GM08714 (cell line): ENCODE measurements at regions not wholly inside any gene's neighbourhood (a gene's known extent, or its start where the extent isn't known, plus 50 kb on each side); places are given as distances from the start of the nearest gene placed in this dataset.

Experiments used
- H3K4me3 ChIP-seq: fragments of 200-500 bp; sonication (Bioruptor generic); 2 replicates; pipeline ENCODE4 v1.5.1; 2014; ENCODE audit warnings: mild to moderate bottlenecking, low read length, inconsistent platforms
- ZNF274 ChIP-seq: IDR thresholded peaks from 2 replicates; pipeline ENCODE4 v1.6.1; 2012; ENCODE audit warnings: mild to moderate bottlenecking, low read depth, low read length

GRCh38 chr3:18675197-18675596 is 250.1 kb upstream of the SATB1 start:
- H3K4me3 ChIP-seq = no peak overlapping the region
- no peak for TF ChIP-seq ZNF274

- H3K4me3 ChIP-seq = no peak overlapping the region
- no peak for TF ChIP-seq ZNF274
Measured at GRCh38 chr3:18672561-18672960, 247.4 kb upstream of the SATB1 start.

DNA sequence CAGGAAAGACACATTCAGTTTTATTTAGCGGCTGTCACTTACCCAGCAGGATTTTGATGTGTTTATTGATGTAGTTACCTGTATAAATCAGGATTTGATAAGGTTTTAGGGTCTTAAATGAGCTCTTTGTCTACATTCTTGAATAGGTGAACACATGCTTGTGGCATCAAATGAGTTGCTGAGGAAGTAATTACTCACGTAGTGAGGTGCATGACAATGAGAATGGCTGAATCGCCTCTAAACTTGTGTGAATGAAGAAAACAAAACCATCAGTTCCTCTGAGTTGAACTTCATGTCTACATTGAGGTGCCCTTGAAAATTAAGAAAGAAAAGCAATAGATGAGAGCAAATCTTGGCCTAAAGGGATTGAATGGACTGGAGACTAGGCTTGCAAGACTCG is 245.6 kb upstream of the SATB1 start:
- H3K4me3 ChIP-seq = no peak overlapping the region
- TF ChIP-seq ZNF274 = no peak

DNA sequence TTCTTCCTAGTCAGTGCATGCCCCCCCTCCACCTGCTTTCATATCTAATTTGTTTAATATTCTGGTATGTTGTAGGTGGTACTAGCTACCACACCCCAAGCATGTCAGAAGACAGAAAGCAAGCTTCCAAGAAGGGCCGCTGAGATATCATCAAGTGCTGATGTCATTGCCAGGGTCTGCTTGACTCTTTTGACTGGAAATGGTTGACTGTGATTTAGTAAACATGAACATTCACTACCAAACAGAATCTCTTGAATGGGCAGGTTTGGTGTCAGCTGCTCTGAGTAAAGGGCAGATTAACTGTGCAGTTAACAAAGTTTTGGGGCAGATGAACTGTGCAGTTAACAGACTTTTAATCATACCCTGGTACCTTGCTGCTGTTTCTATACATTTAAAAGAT is 244.2 kb upstream of the SATB1 start:
- TF ChIP-seq ZNF274 = no peak
- no peak overlapping the region for H3K4me3 ChIP-seq

DNA sequence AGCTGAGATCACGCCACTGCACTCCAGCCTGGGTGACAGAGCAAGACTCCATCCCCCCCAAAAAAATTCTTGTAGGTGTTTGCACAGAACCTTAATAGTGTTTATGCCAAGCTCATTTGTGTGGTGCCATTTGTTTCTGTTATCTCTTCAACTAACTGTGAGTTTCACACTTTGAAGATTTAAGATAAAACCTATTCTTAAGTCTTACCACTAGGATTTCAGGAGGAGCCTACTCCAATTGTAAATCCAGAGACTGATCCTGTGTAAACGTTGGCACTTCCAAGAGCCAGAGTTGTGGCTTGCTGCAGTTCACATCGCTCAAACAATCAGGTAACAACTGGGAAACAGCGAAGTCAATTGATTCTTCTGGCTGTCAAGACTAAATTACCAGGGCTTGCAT is 242.4 kb upstream of the SATB1 start:
- TF ChIP-seq ZNF274 = no peak
- no peak overlapping the region for H3K4me3 ChIP-seq

- no peak overlapping the region for H3K4me3 ChIP-seq
- no peak for TF ChIP-seq ZNF274
Measured at GRCh38 chr3:18666655-18667054, 241.5 kb upstream of the SATB1 start.

DNA sequence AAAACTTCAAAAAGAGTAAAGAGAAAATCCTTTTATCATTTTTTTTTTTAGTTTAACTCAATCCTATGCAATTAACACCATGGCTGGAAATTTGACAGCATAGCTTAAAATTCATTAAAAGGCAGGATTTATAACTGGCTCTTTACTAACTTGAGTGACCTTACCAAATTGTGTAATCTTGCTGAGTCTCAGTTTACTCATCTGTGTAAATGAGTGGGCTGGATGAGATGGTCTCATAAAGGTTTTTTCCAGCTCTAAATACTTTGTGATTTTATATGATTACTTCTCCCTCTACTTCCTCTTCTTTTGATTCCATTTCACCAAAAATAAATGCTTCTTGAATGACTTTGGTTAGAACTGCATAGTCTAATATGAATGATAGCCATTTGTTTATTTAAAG is 234.9 kb upstream of the SATB1 start:
- TF ChIP-seq ZNF274 = no peak
- no peak overlapping the region for H3K4me3 ChIP-seq

- no peak for TF ChIP-seq ZNF274
- H3K4me3 ChIP-seq = no peak overlapping the region
Measured at GRCh38 chr3:18657858-18658820, 233.0 kb upstream of the SATB1 start.

DNA sequence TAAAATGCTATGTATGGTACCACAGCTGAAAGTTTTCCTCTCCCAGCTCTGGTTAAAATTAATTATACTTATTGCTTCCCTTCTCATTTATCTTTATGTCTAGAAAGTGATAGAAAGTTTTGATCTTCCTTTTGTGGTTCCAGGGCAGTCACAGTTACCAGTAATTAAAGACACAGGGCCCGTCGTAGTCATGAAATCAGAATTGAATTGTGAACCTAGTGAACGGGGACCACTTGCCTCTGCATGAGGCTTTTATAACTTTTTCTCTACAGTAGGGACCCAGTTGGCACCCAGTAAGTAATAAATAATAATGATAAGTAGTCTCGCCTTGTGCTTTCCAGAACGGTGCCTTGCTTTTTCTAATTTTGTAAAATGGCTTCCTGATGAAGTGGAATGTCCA is 231.7 kb upstream of the SATB1 start:
- H3K4me3 ChIP-seq = no peak overlapping the region
- no peak for TF ChIP-seq ZNF274

GRCh38 chr3:18656410-18656809 is 231.3 kb upstream of the SATB1 start:
- TF ChIP-seq ZNF274 = no peak
- no peak overlapping the region for H3K4me3 ChIP-seq

DNA sequence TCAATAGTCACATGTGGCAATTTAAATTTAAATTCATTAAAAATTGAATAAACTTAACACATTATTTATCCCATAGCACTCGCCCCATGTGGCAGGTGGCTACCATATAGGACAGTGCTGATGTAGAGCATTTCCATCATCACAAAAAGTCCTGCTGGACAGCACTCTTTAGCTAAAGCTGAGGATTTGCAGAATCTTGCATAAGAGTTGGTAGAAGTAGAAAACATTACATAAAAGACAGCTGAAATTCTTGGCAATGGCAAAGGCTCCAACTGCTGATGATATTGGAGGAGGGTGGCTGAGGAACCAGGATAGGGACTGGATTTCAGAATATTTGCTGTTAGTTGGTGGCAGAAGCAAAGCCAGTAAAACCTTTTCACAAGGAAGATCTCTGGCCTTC is 230.7 kb upstream of the SATB1 start:
- TF ChIP-seq ZNF274 = no peak
- no peak overlapping the region for H3K4me3 ChIP-seq

- H3K4me3 ChIP-seq = no peak overlapping the region
- TF ChIP-seq ZNF274 = no peak
Measured at GRCh38 chr3:18652781-18653180, 227.6 kb upstream of the SATB1 start.

GRCh38 chr3:18650731-18651130 is 225.6 kb upstream of the SATB1 start:
- TF ChIP-seq ZNF274 = no peak
- H3K4me3 ChIP-seq = no peak overlapping the region

GRCh38 chr3:18649666-18650363 is 224.7 kb upstream of the SATB1 start:
- no peak overlapping the region for H3K4me3 ChIP-seq
- no peak for TF ChIP-seq ZNF274

- TF ChIP-seq ZNF274 = no peak
Measured at GRCh38 chr3:18648868-18649462, 223.8 kb upstream of the SATB1 start.

More at GRCh38 chr3:18648868-18649462, 223.8 kb upstream of the SATB1 start:
- H3K4me3 ChIP-seq = no peak overlapping the region
